Calu3 (cell line): ENCODE measurements at regions not wholly inside any gene's neighbourhood (a gene's known extent, or its start where the extent isn't known, plus 50 kb on each side); places are given as distances from the start of the nearest gene placed in this dataset.

ENCODE experiments used
- BruUV-seq: library from RNA; stranded (reverse); fragments of 400-500 nt; replicated peaks from 2 replicates; lab custom pipeline; 2021; lab: Mats Ljungman, UMichigan
- CTCF ChIA-PET: fragments of 300-600 bp; sonication (Branson Sonifier 250); formaldehyde crosslinking; loops from one replicate; lab custom pipeline; 2022; ENCODE audit warnings: antibody characterized with exemption; lab: Charles Lee
- DNase-seq: peaks from one replicate; pipeline ENCODE4 v3.0.0; 2022
- H3K27ac Mint-ChIP-seq: one replicate; pipeline ENCODE4 v1.8.0; 2022; ENCODE audit warnings: mixed read lengths; ENCODE audit not compliant: unreplicated experiment
- H3K27me3 Mint-ChIP-seq: one replicate; pipeline ENCODE4 v1.8.0; 2022; ENCODE audit warnings: mixed read lengths; ENCODE audit not compliant: unreplicated experiment
- H3K36me3 Mint-ChIP-seq: one replicate; pipeline ENCODE4 v1.8.0; 2022; ENCODE audit warnings: mild to moderate bottlenecking, moderate library complexity, mixed read lengths; ENCODE audit not compliant: insufficient read depth, unreplicated experiment
- H3K4me1 Mint-ChIP-seq: one replicate; pipeline ENCODE4 v1.8.0; 2022; ENCODE audit warnings: mild to moderate bottlenecking, low read depth, mixed read lengths; ENCODE audit not compliant: unreplicated experiment
- H3K4me3 Mint-ChIP-seq: one replicate; pipeline ENCODE4 v1.8.0; 2022; ENCODE audit warnings: mild to moderate bottlenecking, low read depth, moderate library complexity, mixed read lengths; ENCODE audit not compliant: unreplicated experiment
- H3K9me3 Mint-ChIP-seq: one replicate; pipeline ENCODE4 v1.8.0; 2022; ENCODE audit warnings: low read depth, mixed read lengths; ENCODE audit not compliant: unreplicated experiment
- CTCF ChIP-seq: fragments of 200-600 bp; IDR thresholded peaks from one replicate; pipeline ENCODE4 v1.8.0; 2022; ENCODE audit warnings: antibody characterized with exemption; ENCODE audit not compliant: unreplicated experiment
- intact Hi-C: fragments of 100-400 bp; cut with micrococcal nuclease; formaldehyde crosslinking; loops from one replicate; pipeline ENCODE4 v1.10.0; 2022; ENCODE audit not compliant: unreplicated experiment

GRCh38 chr2:128797092-128797491 is 478.4 kb upstream of the HS6ST1 start:
- Mint-ChIP-seq H3K4me3 (no peak overlapping the region), H3K27me3 (peaks cover 22% of the 10 kb centered on the region), H3K27ac (no peak overlapping the region), H3K36me3 (no peaks in the 10 kb centered on the region), H3K4me1 (no peaks in the 10 kb centered on the region), H3K9me3 (no peaks in the 10 kb centered on the region)
- TF ChIP-seq CTCF, result no peak
- BruUV-seq, result no TSS peak
- CTCF ChIA-PET, result no interaction called here
- no peak for DNase-seq
- intact Hi-C loops, result no loop called here

- TF ChIP-seq CTCF, result no peak
- BruUV-seq, result no TSS peak
- Mint-ChIP-seq H3K9me3 (no peaks in the 10 kb centered on the region), H3K27me3 (peaks cover 27% of the 10 kb centered on the region), H3K4me3 (no peak overlapping the region), H3K4me1 (no peaks in the 10 kb centered on the region), H3K27ac (no peak overlapping the region), H3K36me3 (no peaks in the 10 kb centered on the region)
- intact Hi-C loops, result no loop called here
- CTCF ChIA-PET, result no interaction called here
- no peak for DNase-seq
Observed at GRCh38 chr2:128797533-128797932, 478.9 kb upstream of the HS6ST1 start.

GRCh38 chr2:128797937-128798336 is 479.3 kb upstream of the HS6ST1 start:
- no TSS peak for BruUV-seq
- Mint-ChIP-seq H3K4me1 (no peaks in the 10 kb centered on the region), H3K36me3 (no peaks in the 10 kb centered on the region), H3K9me3 (no peaks in the 10 kb centered on the region), H3K27ac (no peak overlapping the region), H3K27me3 (peaks cover 31% of the 10 kb centered on the region), H3K4me3 (no peak overlapping the region)
- no peak for TF ChIP-seq CTCF
- intact Hi-C loops, result no loop called here
- DNase-seq, result no peak
- CTCF ChIA-PET, result no interaction called here

GRCh38 chr2:128798502-128799283 is 480.0 kb upstream of the HS6ST1 start:
- Mint-ChIP-seq H3K27me3 (peaks cover 36% of the 10 kb centered on the region), H3K9me3 (no peaks in the 10 kb centered on the region), H3K36me3 (no peaks in the 10 kb centered on the region), H3K4me1 (no peaks in the 10 kb centered on the region), H3K4me3 (no peak overlapping the region), H3K27ac (no peak overlapping the region)
- no TSS peak for BruUV-seq
- TF ChIP-seq CTCF, result no peak
- no peak for DNase-seq
- CTCF ChIA-PET, result no interaction called here
- intact Hi-C loops, result no loop called here
